ENCODE measurements at regions not wholly inside any gene's neighbourhood (a gene's known extent, or its start where the extent isn't known, plus 50 kb on each side); places are given as distances from the start of the nearest gene placed in this dataset.

GRCh38 chr4:11931266-11931820 is 502.6 kb upstream of the HS3ST1 start (continued):
- TF ChIP-seq RNF219 (CRISPR knock-in tag; IDR thresholded peaks at IDR 0.05) (no peak), ZKSCAN1 (IDR thresholded peaks at IDR 0.05; ENCODE audit: low read depth, low read length) (no peak)

DNA sequence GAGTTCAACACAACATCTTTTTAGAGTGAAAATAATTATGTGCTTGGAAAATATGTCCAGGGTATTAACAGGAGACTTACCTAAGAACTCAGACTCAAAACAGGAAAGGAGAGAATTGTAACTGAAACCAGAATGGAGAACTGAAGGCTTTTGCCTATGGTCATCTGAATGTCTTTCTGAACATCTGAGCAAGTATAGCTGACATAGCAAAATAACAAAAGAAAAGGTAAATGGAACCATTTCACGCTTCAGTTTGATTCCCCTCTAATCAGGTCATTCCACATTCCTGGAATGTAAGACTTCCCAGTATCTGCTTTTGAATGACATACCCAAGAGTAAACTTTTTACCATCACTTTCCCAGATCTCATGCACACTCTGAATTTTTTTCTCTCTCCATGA is 500.4 kb upstream of the HS3ST1 start:
- CTCF ChIA-PET (ENCODE audit: low intra/inter-chr PET ratio), result no interaction called here
- WGBS (ENCODE audit: insufficient coverage, low coverage, missing lambda C conversion rate), result 0% methylated on average over 1 of the region's 1 CpG
- H3K4me1 ChIP-seq (replicated peaks in 1 of 2; ENCODE audit: control insufficient read depth in 2 of 2, insufficient read depth in 2 of 2, low read length in 2 of 2), result no peaks in the 10 kb centered on the region
- TF ChIP-seq MAFK (IDR thresholded peaks at IDR 0.05; ENCODE audit: low read length) (peak; percentile 28; the same call in 1 of the 2 replicates), POLR3A (IDR thresholded peaks at IDR 0.05; ENCODE audit: borderline replicate concordance, extremely low read depth, insufficient read depth, insufficient read length) (no peak), WHSC1 (IDR thresholded peaks at IDR 0.05; ENCODE audit: low read length) (no peak), ETV1 (tag; conservative IDR thresholded peaks at IDR 0.05; ENCODE audit: low read depth) (no peak), ZNF431 (CRISPR knock-in tag; IDR thresholded peaks at IDR 0.05) (no peak), MAFG (tag; conservative IDR thresholded peaks at IDR 0.05) (peak; percentile 27; the same call in 1 of the 2 replicates), CTCFL (IDR thresholded peaks at IDR 0.05; ENCODE audit: borderline replicate concordance, insufficient read depth, low read depth, low read length, poor library complexity, severe bottlenecking) (no peak), MAFF (IDR thresholded peaks at IDR 0.05; ENCODE audit: low read length) (peak; percentile 50), RFX7 (CRISPR knock-in tag; IDR thresholded peaks at IDR 0.05) (no peak), ZNF316 (IDR thresholded peaks at IDR 0.05) (peak; percentile 50; the same call in 1 of the 2 replicates), FOXA3 (CRISPR knock-in tag; conservative IDR thresholded peaks at IDR 0.05 in 1 of 2, IDR thresholded peaks at IDR 0.05 in 1 of 2) (no peak)
- TF ChIP-seq, protein P1, sequence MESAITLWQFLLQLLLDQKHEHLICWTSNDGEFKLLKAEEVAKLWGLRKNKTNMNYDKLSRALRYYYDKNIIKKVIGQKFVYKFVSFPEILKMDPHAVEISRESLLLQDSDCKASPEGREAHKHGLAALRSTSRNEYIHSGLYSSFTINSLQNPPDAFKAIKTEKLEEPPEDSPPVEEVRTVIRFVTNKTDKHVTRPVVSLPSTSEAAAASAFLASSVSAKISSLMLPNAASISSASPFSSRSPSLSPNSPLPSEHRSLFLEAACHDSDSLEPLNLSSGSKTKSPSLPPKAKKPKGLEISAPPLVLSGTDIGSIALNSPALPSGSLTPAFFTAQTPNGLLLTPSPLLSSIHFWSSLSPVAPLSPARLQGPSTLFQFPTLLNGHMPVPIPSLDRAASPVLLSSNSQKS (CRISPR knock-in tag; IDR thresholded peaks at IDR 0.05), result no peak
- TF ChIP-seq, protein P2, sequence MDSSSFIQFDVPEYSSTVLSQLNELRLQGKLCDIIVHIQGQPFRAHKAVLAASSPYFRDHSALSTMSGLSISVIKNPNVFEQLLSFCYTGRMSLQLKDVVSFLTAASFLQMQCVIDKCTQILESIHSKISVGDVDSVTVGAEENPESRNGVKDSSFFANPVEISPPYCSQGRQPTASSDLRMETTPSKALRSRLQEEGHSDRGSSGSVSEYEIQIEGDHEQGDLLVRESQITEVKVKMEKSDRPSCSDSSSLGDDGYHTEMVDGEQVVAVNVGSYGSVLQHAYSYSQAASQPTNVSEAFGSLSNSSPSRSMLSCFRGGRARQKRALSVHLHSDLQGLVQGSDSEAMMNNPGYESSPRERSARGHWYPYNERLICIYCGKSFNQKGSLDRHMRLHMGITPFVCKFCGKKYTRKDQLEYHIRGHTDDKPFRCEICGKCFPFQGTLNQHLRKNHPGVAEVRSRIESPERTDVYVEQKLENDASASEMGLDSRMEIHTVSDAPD (CRISPR knock-in tag; IDR thresholded peaks at IDR 0.05), result no peak

More for the DNA sequence above, 500.4 kb upstream of the HS3ST1 start:
- Histone ChIP-seq H3K79me2 (ENCODE audit: control insufficient read depth, insufficient read depth, low read length) (no peaks in the 10 kb centered on the region), H3K9ac (ENCODE audit: insufficient read depth in 1 of 2, low read depth in 2 of 2, low read length in 2 of 2) (no peak overlapping the region), H4K20me1 (replicated peaks; ENCODE audit: control insufficient read depth, insufficient read depth, low read length) (no peaks in the 10 kb centered on the region), H3K9me1 (ENCODE audit: control insufficient read depth, insufficient read depth, low read length) (no peaks in the 10 kb centered on the region), H2AFZ (ENCODE audit: low read depth, low read length) (no peak overlapping the region), H3K4me2 (ENCODE audit: insufficient read depth, low read length) (no peak overlapping the region), H3K36me3 (ENCODE audit: control insufficient read depth, insufficient read depth, low read length) (no peaks in the 10 kb centered on the region), H3K9me3 (replicated peaks; ENCODE audit: control insufficient read depth, insufficient read depth, low read depth, low read length) (no peaks in the 10 kb centered on the region), H3K27ac (ENCODE audit: extremely low read depth, low read depth, low read length) (no peak overlapping the region), H3K4me3 (no peak overlapping the region), H3K27me3 (ENCODE audit: control insufficient read depth in 2 of 2, insufficient read depth in 2 of 2, low read length in 2 of 2) (no peaks in the 10 kb centered on the region)
- no peak for FAIRE-seq
- DNase-seq (ENCODE audit: extremely low read depth in 1 of 4, low spot score in 3 of 4), result no peak
- POLR2A ChIA-PET, result no interaction called here
- no TSS peak for BruUV-seq (replicated peaks)
- in situ Hi-C loops (cut with MboI), result no loop called here
- intact Hi-C loops (cut with micrococcal nuclease), result no loop called here
- ATAC-seq, result no peak

Measured in K562 (cell line).